Adrenal gland (tissue), 9 donors: ENCODE measurements at regions not wholly inside any gene's neighbourhood (a gene's known extent, or its start where the extent isn't known, plus 50 kb on each side); places are given as distances from the start of the nearest gene placed in this dataset.

Experiments
- DNase-seq, 7 donors: peaks; one replicate each; pipeline ENCODE4 v3.0.0-alpha.2; 2019 to 2020
- H3K27ac ChIP-seq, 5 donors: fragments of 200-600 bp; sonication (generic) in 4 of 5; 1 replicate in 3 of 5; 2 replicates in 2 of 5; pipeline versions ENCODE4 v1.5.1 to v1.8.0; 2016 to 2020; ENCODE audit warnings: mild to moderate bottlenecking in 1 of 5
- H3K27me3 ChIP-seq: fragments of 200-600 bp; 2 replicates; pipeline ENCODE4 v1.8.0; 2021
- H3K36me3 ChIP-seq, 2 donors: fragments of 200-600 bp; replicated peaks in 1 of 2; 1 replicate in 1 of 2; 2 replicates in 1 of 2; pipeline versions ENCODE4 v1.5.1 to v1.8.0; 2018 to 2022
- H3K4me1 ChIP-seq, 2 donors: fragments of 200-600 bp; replicated peaks in 1 of 2; 1 replicate in 1 of 2; 2 replicates in 1 of 2; pipeline versions ENCODE4 v1.5.1 to v1.8.0; 2018 to 2021
- H3K4me3 ChIP-seq, 4 donors: fragments of 200-600 bp; sonication (generic) in 3 of 4; one replicate each; pipeline ENCODE4 v1.5.1; 2016 to 2018
- H3K9me3 ChIP-seq, 3 donors: fragments of 200-600 bp; sonication (generic) in 1 of 3; replicated peaks in 1 of 3; 1 replicate in 2 of 3; 2 replicates in 1 of 3; pipeline versions ENCODE4 v1.5.1 to v1.8.0; 2016 to 2021
- CTCF ChIP-seq, 6 experiments: fragments of 450-650 bp in 4 of 6; fragments of 200-600 bp in 2 of 6; sonication (generic) in 1 of 6; IDR thresholded peaks; 1 replicate in 5 of 6; 2 replicates in 1 of 6; pipeline versions ENCODE4 v1.5.1 to v1.8.0; 2016 to 2021; ENCODE audit warnings: antibody characterized with exemption in 6 of 6, mild to moderate bottlenecking in 2 of 6, moderate library complexity in 1 of 6
- POLR2A ChIP-seq, 2 donors: fragments of 450-650 bp; IDR thresholded peaks; one replicate each; pipeline ENCODE4 v1.6.1; 2017; ENCODE audit warnings: antibody characterized with exemption in 2 of 2, mild to moderate bottlenecking in 2 of 2, moderate library complexity in 1 of 2
- WGBS, 4 donors: extraction: QIAGEN DNeasy Blood & Tissue Kit in 2 of 4; methylation state at CpG; one replicate each; pipeline versions ENCODE4 v1.1.5 to v1.1.7; 2013 to 2017; 5-methylcytosine and 5-hydroxymethylcytosine counted together
- intact Hi-C, 2 donors: fragments of 100-400 bp; cut with DNase I; formaldehyde crosslinking; loops; one replicate each; pipeline versions ENCODE4 v1.14.1 to v1.15.0; 2022 to 2023
- donor health status: healthy with polysubstance abuse.
- donor health status: Bipolar disorder and iron deficiency.
- donor health status: DM: yes; HTN: yes; CAD: no.
- donor health status: DM: no; HTN: no; CAD: no.
- donor health status: DM: no; HTN: no; CAD: no.

- intact Hi-C loops, result no loop called here
- Histone ChIP-seq H3K27ac (no peak overlapping the region), H3K9me3 (no peaks in the 10 kb centered on the region), H3K27me3 (no peaks in the 10 kb centered on the region), H3K4me1 (no peaks in the 10 kb centered on the region), H3K4me3 (no peak overlapping the region), H3K36me3 (no peaks in the 10 kb centered on the region)
- 89 to 97% (median 93%) methylated on average over 4 of the region's 4 CpGs for WGBS, 4 donors
- no peak for DNase-seq
- TF ChIP-seq POLR2A (IDR thresholded peaks at IDR 0.05) (no peak), CTCF (IDR thresholded peaks at IDR 0.05) (no peak)
These were observed 95.1 kb upstream of the SERPINE2 start for GRCh38 chr2:224134003-224134734.

GRCh38 chr2:224133387-224133786 lies 94.3 kb upstream of the SERPINE2 start:
- H3K27ac ChIP-seq, result no peak overlapping the region
- no peak for DNase-seq
- intact Hi-C loops, result no loop called here
- TF ChIP-seq CTCF (IDR thresholded peaks at IDR 0.05), result no peak
- no peak for TF ChIP-seq POLR2A (IDR thresholded peaks at IDR 0.05)
- no peaks in the 10 kb centered on the region for H3K9me3 ChIP-seq
- no peaks in the 10 kb centered on the region for H3K4me1 ChIP-seq
- H3K27me3 ChIP-seq, result no peaks in the 10 kb centered on the region
- 74 to 79% (median 76%) methylated on average over 4 of the region's 4 CpGs for WGBS, 4 donors
- no peaks in the 10 kb centered on the region for H3K36me3 ChIP-seq
- H3K4me3 ChIP-seq, result no peak overlapping the region

GRCh38 chr2:224127871-224128501 lies 88.9 kb upstream of the SERPINE2 start:
- H3K36me3 ChIP-seq, result no peaks in the 10 kb centered on the region
- intact Hi-C loops, result no loop called here
- peak in 3 of 7 donors; percentile 10 to 58 (median 24) for DNase-seq
- H3K27ac ChIP-seq, result no peak overlapping the region
- H3K4me3 ChIP-seq, result no peak overlapping the region
- H3K9me3 ChIP-seq, result no peaks in the 10 kb centered on the region
- TF ChIP-seq CTCF (IDR thresholded peaks at IDR 0.05) (no peak), POLR2A (IDR thresholded peaks at IDR 0.05) (no peak)
- H3K27me3 ChIP-seq, result no peaks in the 10 kb centered on the region
- WGBS, 4 donors, result 44 to 60% (median 48%) methylated on average over 5 of the region's 5 CpGs
- peaks cover 0 to 3% of the 10 kb centered on the region in 2 donors for H3K4me1 ChIP-seq

- no peak for DNase-seq
- no peaks in the 10 kb centered on the region for H3K36me3 ChIP-seq
- intact Hi-C loops, result no loop called here
- no peaks in the 10 kb centered on the region for H3K9me3 ChIP-seq
- WGBS, 4 donors, result 72 to 89% (median 76%) methylated on average over 6 of the region's 6 CpGs
- TF ChIP-seq CTCF (IDR thresholded peaks at IDR 0.05) (no peak), POLR2A (IDR thresholded peaks at IDR 0.05) (no peak)
- H3K27me3 ChIP-seq, result no peaks in the 10 kb centered on the region
- H3K4me3 ChIP-seq, result no peak overlapping the region
- H3K4me1 ChIP-seq, result peaks cover 0 to 3% of the 10 kb centered on the region in 2 donors
- peak overlapping the region in 1 of 5 donors; percentile 29 for H3K27ac ChIP-seq
These were observed 87.4 kb upstream of the SERPINE2 start for GRCh38 chr2:224126440-224126839.
